HEK293 (cell line): ENCODE measurements at regions not wholly inside any gene's neighbourhood (a gene's known extent, or its start where the extent isn't known, plus 50 kb on each side); places are given as distances from the start of the nearest gene placed in this dataset.

ENCODE experiments used
- CTCF ChIA-PET: fragments of 350-600 bp; formaldehyde crosslinking; extraction: SDS; loops from one replicate; lab custom pipeline; 2021; ENCODE audit warnings: antibody characterized with exemption; lab: Yijun Ruan, JAX
- POLR2A ChIA-PET: fragments of 300-600 bp; formaldehyde crosslinking; extraction: SDS; loops from one replicate; lab custom pipeline; 2020; ENCODE audit warnings: antibody characterized with exemption, inconsistent platforms; lab: Yijun Ruan, JAX
- H3K27ac ChIP-seq: fragments of 200-500 bp; sonication (Bioruptor generic); 2 replicates; pipeline ENCODE4 v1.5.1; 2014; ENCODE audit warnings: low read depth, low read length, control low read depth, inconsistent platforms; ENCODE audit errors: extremely low read depth
- H3K36me3 ChIP-seq, 2 experiments: fragments of 200-500 bp in 1 of 2; sonication (Bioruptor generic) in 1 of 2; 1 replicate in 1 of 2; 2 replicates in 1 of 2; pipeline ENCODE4 v1.5.1; 2014 to 2017; ENCODE audit warnings: inconsistent platforms in 2 of 2, low read length in 2 of 2; ENCODE audit not compliant: control insufficient read depth in 2 of 2, insufficient read depth in 1 of 2
- H3K4me1 ChIP-seq: fragments of 200-500 bp; sonication (Bioruptor generic); 2 replicates; pipeline ENCODE4 v1.5.1; 2014; ENCODE audit warnings: mild to moderate bottlenecking, low read length, inconsistent platforms; ENCODE audit not compliant: control insufficient read depth, insufficient read depth
- H3K4me3 ChIP-seq: 2 replicates; pipeline ENCODE4 v1.5.1; 2011; ENCODE audit warnings: low read depth, mild to moderate bottlenecking, control low read depth, low read length, moderate library complexity
- H3K9me3 ChIP-seq: fragments of 200-500 bp; sonication (Bioruptor generic); 2 replicates; pipeline ENCODE4 v1.5.1; 2014; ENCODE audit warnings: low read depth, low read length, inconsistent platforms; ENCODE audit not compliant: control insufficient read depth, insufficient read depth
- GFI1B ChIP-seq: fragments of 450-650 bp; formaldehyde crosslinking; IDR thresholded peaks from 2 replicates; pipeline ENCODE4 v1.5.1; 2016; ENCODE audit warnings: missing biosample characterization, missing genetic modification characterization
- GLI2 ChIP-seq: fragments of 450-650 bp; formaldehyde crosslinking; IDR thresholded peaks from 2 replicates; pipeline ENCODE4; 2017; ENCODE audit warnings: missing biosample characterization, missing genetic modification characterization, low read depth, borderline replicate concordance
- GLIS2 ChIP-seq: fragments of 450-650 bp; formaldehyde crosslinking; IDR thresholded peaks from 2 replicates; pipeline ENCODE4 v1.5.1; 2016; ENCODE audit warnings: missing biosample characterization, missing genetic modification characterization
- KLF10 ChIP-seq: fragments of 450-650 bp; IDR thresholded peaks from 2 replicates; pipeline ENCODE4 v1.5.1; 2018; ENCODE audit warnings: missing biosample characterization, mild to moderate bottlenecking, missing genetic modification characterization
- KLF16 ChIP-seq: fragments of 450-650 bp; formaldehyde crosslinking; IDR thresholded peaks from 2 replicates; pipeline ENCODE4 v1.5.1; 2017; ENCODE audit warnings: missing biosample characterization, missing genetic modification characterization
- KLF7 ChIP-seq: fragments of 450-650 bp; formaldehyde crosslinking; IDR thresholded peaks from 2 replicates; pipeline ENCODE4 v1.5.1; 2016; ENCODE audit warnings: missing biosample characterization, missing genetic modification characterization, borderline replicate concordance
- YY2 ChIP-seq: fragments of 450-650 bp; formaldehyde crosslinking; IDR thresholded peaks from 2 replicates; pipeline ENCODE4 v1.5.1; 2016; ENCODE audit warnings: missing biosample characterization, missing genetic modification characterization
- ZBTB17 ChIP-seq: fragments of 450-650 bp; formaldehyde crosslinking; IDR thresholded peaks from 2 replicates; pipeline ENCODE4 v1.5.1; 2016; ENCODE audit warnings: missing biosample characterization, missing genetic modification characterization
- ZBTB7A ChIP-seq: fragments of 450-650 bp; formaldehyde crosslinking; IDR thresholded peaks from 2 replicates; pipeline ENCODE4 v1.5.1; 2016; ENCODE audit warnings: low read depth, missing biosample characterization, missing genetic modification characterization
- ZFP69B ChIP-seq: fragments of 450-650 bp; formaldehyde crosslinking; IDR thresholded peaks from 2 replicates; pipeline ENCODE4 v1.5.1; 2016; ENCODE audit warnings: missing biosample characterization, missing genetic modification characterization
- ZNF133 ChIP-seq: fragments of 450-650 bp; formaldehyde crosslinking; IDR thresholded peaks from 2 replicates; pipeline ENCODE4 v1.5.1; 2016; ENCODE audit warnings: missing biosample characterization, missing genetic modification characterization
- ZNF16 ChIP-seq: fragments of 450-650 bp; formaldehyde crosslinking; IDR thresholded peaks from 2 replicates; pipeline ENCODE4 v1.5.1; 2016; ENCODE audit warnings: low read depth, missing biosample characterization, missing genetic modification characterization
- ZNF184 ChIP-seq: fragments of 450-650 bp; IDR thresholded peaks from 2 replicates; pipeline ENCODE4 v1.5.1; 2018; ENCODE audit warnings: missing biosample characterization, mild to moderate bottlenecking, missing genetic modification characterization
- ZNF221 ChIP-seq: fragments of 450-650 bp; formaldehyde crosslinking; IDR thresholded peaks from 2 replicates; pipeline ENCODE4 v1.5.1; 2017; ENCODE audit warnings: missing biosample characterization, missing genetic modification characterization, borderline replicate concordance
- ZNF239 ChIP-seq: fragments of 450-650 bp; formaldehyde crosslinking; IDR thresholded peaks from 2 replicates; pipeline ENCODE4 v1.5.1; 2016; ENCODE audit warnings: missing biosample characterization, missing genetic modification characterization
- ZNF311 ChIP-seq: fragments of 450-650 bp; formaldehyde crosslinking; IDR thresholded peaks from 2 replicates; pipeline ENCODE4 v1.5.1; 2017; ENCODE audit warnings: missing biosample characterization, missing genetic modification characterization, borderline replicate concordance
- ZNF366 ChIP-seq: fragments of 450-650 bp; formaldehyde crosslinking; conservative IDR thresholded peaks from 2 replicates; pipeline ENCODE4 v1.5.1; 2016; ENCODE audit warnings: missing biosample characterization, missing genetic modification characterization
- ZNF394 ChIP-seq: fragments of 450-650 bp; formaldehyde crosslinking; IDR thresholded peaks from 2 replicates; pipeline ENCODE4 v1.5.1; 2016; ENCODE audit warnings: missing biosample characterization, missing genetic modification characterization, mild to moderate bottlenecking, moderate library complexity, borderline replicate concordance
- ZNF416 ChIP-seq: fragments of 450-650 bp; formaldehyde crosslinking; IDR thresholded peaks from 2 replicates; pipeline ENCODE4 v1.5.1; 2016; ENCODE audit warnings: missing biosample characterization, missing genetic modification characterization
- ZNF473 ChIP-seq: fragments of 450-650 bp; formaldehyde crosslinking; IDR thresholded peaks from 2 replicates; pipeline ENCODE4 v1.5.1; 2017; ENCODE audit warnings: missing biosample characterization, missing genetic modification characterization
- ZNF48 ChIP-seq: fragments of 450-650 bp; formaldehyde crosslinking; IDR thresholded peaks from 2 replicates; pipeline ENCODE4 v1.5.1; 2016; ENCODE audit warnings: missing biosample characterization, missing genetic modification characterization
- ZNF548 ChIP-seq: fragments of 450-650 bp; formaldehyde crosslinking; IDR thresholded peaks from 2 replicates; pipeline ENCODE4 v1.5.1; 2016; ENCODE audit warnings: missing biosample characterization, missing genetic modification characterization
- ZNF561 ChIP-seq: fragments of 450-650 bp; IDR thresholded peaks from 2 replicates; pipeline ENCODE4 v1.5.1; 2018; ENCODE audit warnings: missing biosample characterization, missing genetic modification characterization, borderline replicate concordance
- ZNF585B ChIP-seq: fragments of 450-650 bp; formaldehyde crosslinking; IDR thresholded peaks from 2 replicates; pipeline ENCODE4 v1.5.1; 2016; ENCODE audit warnings: missing biosample characterization, missing genetic modification characterization
- ZNF660 ChIP-seq: fragments of 450-650 bp; IDR thresholded peaks from 2 replicates; pipeline ENCODE4 v1.5.1; 2018; ENCODE audit warnings: missing biosample characterization, mild to moderate bottlenecking, missing genetic modification characterization
- ZNF677 ChIP-seq: fragments of 450-650 bp; IDR thresholded peaks from 2 replicates; pipeline ENCODE4 v1.5.0; 2018; ENCODE audit warnings: missing biosample characterization, mild to moderate bottlenecking, missing genetic modification characterization, moderate library complexity
- ZNF707 ChIP-seq: fragments of 450-650 bp; formaldehyde crosslinking; IDR thresholded peaks from 2 replicates; pipeline ENCODE4 v1.5.1; 2016; ENCODE audit warnings: missing biosample characterization, missing genetic modification characterization
- ZNF792 ChIP-seq: fragments of 450-650 bp; formaldehyde crosslinking; IDR thresholded peaks from 2 replicates; pipeline ENCODE4 v1.5.1; 2016; ENCODE audit warnings: missing biosample characterization, missing genetic modification characterization
- TF ChIP-seq, protein P1 (sequence below): fragments of 450-650 bp; formaldehyde crosslinking; IDR thresholded peaks from 2 replicates; pipeline ENCODE4 v1.5.1; 2016; ENCODE audit warnings: missing biosample characterization, missing genetic modification characterization, low read depth
- TF ChIP-seq, protein P2 (sequence below): fragments of 450-650 bp; formaldehyde crosslinking; IDR thresholded peaks from 2 replicates; pipeline ENCODE4 v1.5.1; 2016; ENCODE audit warnings: missing biosample characterization, missing genetic modification characterization
- TF ChIP-seq, protein P3 (sequence below): fragments of 450-650 bp; formaldehyde crosslinking; IDR thresholded peaks from 2 replicates; pipeline ENCODE4 v1.5.1; 2016; ENCODE audit warnings: missing biosample characterization, missing genetic modification characterization
- TF ChIP-seq, protein P4 (sequence below): fragments of 450-650 bp; formaldehyde crosslinking; IDR thresholded peaks from 2 replicates; pipeline ENCODE4 v1.5.1; 2016; ENCODE audit warnings: missing biosample characterization, missing genetic modification characterization
- TF ChIP-seq, protein P5 (sequence below): fragments of 450-650 bp; formaldehyde crosslinking; IDR thresholded peaks from 2 replicates; pipeline ENCODE4 v1.5.1; 2017; ENCODE audit warnings: missing biosample characterization, missing genetic modification characterization

DNA sequence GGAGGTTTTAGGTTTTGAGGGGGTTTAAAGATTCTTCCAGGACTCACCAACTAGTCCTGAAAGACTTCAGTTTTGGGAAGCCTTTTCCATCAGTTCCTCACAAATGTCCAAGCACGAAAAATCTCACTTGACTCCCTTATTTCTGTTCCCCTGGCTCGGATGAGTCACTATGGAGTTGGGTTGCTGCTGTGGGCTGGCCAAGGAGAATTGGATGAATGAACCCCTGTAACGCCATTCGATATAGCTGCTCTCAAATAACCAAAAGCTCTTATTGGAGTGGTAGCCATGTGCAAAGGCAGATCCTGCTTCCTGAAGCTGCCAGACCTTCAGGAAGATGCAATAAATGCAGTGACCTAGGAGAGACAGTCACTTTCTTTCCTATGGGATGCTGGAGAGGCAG, 417.0 kb downstream of the ZNF521 start:
- CTCF ChIA-PET: no interaction called here
- H3K36me3 ChIP-seq: no peaks in the 10 kb centered on the region

DNA sequence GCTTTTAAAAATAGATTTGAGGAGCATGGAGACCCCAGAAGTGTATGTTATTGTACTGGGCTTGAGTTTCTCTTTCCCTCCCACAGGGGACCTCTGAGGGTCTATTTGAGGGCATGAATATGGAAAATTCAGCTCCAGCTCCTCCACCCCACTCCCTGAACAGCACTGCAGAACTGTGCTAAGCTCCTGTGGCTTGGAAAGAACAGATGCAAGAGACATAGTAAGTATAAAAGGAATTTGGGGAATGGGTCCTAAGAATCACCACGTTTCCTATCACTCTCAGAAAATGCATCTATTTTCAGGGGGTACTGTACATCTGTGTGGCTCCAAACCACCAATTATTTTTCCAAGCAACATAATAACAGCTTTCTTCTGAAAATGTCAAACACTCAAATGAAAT, 416.1 kb downstream of the ZNF521 start:
- POLR2A ChIA-PET: no interaction called here

More for the DNA sequence above, 417.0 kb downstream of the ZNF521 start:
- H3K4me1 ChIP-seq: no peaks in the 10 kb centered on the region
- POLR2A ChIA-PET: no interaction called here
- H3K9me3 ChIP-seq: no peaks in the 10 kb centered on the region
- H3K4me3 ChIP-seq: no peak overlapping the region
- TF ChIP-seq ZNF677 (no peak), ZNF184 (tag by site-specific recombination) (no peak), ZNF48 (no peak), KLF7 (tag by site-specific recombination) (no peak), ZNF394 (tag by site-specific recombination) (no peak), ZNF221 (no peak), ZNF366 (tag by site-specific recombination) (no peak), ZFP69B (tag by site-specific recombination) (no peak), GFI1B (tag by site-specific recombination) (no peak), ZNF561 (tag by site-specific recombination) (no peak), ZNF16 (tag by site-specific recombination) (no peak), ZNF239 (tag by site-specific recombination) (no peak), ZNF133 (tag by site-specific recombination) (no peak), ZNF707 (tag by site-specific recombination) (no peak), ZNF792 (tag by site-specific recombination) (no peak), KLF16 (tag by site-specific recombination) (no peak)
- TF ChIP-seq, protein P1, sequence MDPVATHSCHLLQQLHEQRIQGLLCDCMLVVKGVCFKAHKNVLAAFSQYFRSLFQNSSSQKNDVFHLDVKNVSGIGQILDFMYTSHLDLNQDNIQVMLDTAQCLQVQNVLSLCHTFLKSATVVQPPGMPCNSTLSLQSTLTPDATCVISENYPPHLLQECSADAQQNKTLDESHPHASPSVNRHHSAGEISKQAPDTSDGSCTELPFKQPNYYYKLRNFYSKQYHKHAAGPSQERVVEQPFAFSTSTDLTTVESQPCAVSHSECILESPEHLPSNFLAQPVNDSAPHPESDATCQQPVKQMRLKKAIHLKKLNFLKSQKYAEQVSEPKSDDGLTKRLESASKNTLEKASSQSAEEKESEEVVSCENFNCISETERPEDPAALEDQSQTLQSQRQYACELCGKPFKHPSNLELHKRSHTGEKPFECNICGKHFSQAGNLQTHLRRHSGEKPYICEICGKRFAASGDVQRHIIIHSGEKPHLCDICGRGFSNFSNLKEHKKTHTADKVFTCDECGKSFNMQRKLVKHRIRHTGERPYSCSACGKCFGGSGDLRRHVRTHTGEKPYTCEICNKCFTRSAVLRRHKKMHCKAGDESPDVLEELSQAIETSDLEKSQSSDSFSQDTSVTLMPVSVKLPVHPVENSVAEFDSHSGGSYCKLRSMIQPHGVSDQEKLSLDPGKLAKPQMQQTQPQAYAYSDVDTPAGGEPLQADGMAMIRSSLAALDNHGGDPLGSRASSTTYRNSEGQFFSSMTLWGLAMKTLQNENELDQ (tag by site-specific recombination): no peak
- TF ChIP-seq, protein P2, sequence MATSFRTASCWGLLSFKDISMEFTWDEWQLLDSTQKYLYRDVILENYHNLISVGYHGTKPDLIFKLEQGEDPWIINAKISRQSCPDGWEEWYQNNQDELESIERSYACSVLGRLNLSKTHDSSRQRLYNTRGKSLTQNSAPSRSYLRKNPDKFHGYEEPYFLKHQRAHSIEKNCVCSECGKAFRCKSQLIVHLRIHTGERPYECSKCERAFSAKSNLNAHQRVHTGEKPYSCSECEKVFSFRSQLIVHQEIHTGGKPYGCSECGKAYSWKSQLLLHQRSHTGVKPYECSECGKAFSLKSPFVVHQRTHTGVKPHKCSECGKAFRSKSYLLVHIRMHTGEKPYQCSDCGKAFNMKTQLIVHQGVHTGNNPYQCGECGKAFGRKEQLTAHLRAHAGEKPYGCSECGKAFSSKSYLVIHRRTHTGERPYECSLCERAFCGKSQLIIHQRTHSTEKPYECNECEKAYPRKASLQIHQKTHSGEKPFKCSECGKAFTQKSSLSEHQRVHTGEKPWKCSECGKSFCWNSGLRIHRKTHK (tag by site-specific recombination): no peak
- TF ChIP-seq, all 188 proteins: peak for 0
- no peak overlapping the region for H3K27ac ChIP-seq

More for the DNA sequence above, 416.1 kb downstream of the ZNF521 start:
- no peak overlapping the region for H3K4me3 ChIP-seq
- no peaks in the 10 kb centered on the region for H3K4me1 ChIP-seq
- TF ChIP-seq ZNF585B (tag by site-specific recombination) (no peak), ZNF311 (tag by site-specific recombination) (no peak), KLF10 (tag by site-specific recombination) (no peak), ZNF184 (tag by site-specific recombination) (no peak), ZBTB17 (tag by site-specific recombination) (no peak), ZNF660 (tag by site-specific recombination) (no peak), ZNF239 (tag by site-specific recombination) (no peak), ZBTB7A (tag by site-specific recombination) (no peak), GLI2 (tag by site-specific recombination) (no peak), GLIS2 (tag by site-specific recombination) (no peak), YY2 (tag by site-specific recombination) (no peak), ZNF473 (tag by site-specific recombination) (no peak), ZNF416 (tag by site-specific recombination) (no peak), ZNF548 (tag by site-specific recombination) (no peak)
- TF ChIP-seq, protein P3, sequence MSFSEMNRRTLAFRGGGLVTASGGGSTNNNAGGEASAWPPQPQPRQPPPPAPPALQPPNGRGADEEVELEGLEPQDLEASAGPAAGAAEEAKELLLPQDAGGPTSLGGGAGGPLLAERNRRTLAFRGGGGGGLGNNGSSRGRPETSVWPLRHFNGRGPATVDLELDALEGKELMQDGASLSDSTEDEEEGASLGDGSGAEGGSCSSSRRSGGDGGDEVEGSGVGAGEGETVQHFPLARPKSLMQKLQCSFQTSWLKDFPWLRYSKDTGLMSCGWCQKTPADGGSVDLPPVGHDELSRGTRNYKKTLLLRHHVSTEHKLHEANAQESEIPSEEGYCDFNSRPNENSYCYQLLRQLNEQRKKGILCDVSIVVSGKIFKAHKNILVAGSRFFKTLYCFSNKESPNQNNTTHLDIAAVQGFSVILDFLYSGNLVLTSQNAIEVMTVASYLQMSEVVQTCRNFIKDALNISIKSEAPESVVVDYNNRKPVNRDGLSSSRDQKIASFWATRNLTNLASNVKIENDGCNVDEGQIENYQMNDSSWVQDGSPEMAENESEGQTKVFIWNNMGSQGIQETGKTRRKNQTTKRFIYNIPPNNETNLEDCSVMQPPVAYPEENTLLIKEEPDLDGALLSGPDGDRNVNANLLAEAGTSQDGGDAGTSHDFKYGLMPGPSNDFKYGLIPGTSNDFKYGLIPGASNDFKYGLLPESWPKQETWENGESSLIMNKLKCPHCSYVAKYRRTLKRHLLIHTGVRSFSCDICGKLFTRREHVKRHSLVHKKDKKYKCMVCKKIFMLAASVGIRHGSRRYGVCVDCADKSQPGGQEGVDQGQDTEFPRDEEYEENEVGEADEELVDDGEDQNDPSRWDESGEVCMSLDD (tag by site-specific recombination): no peak
- TF ChIP-seq, protein P4, sequence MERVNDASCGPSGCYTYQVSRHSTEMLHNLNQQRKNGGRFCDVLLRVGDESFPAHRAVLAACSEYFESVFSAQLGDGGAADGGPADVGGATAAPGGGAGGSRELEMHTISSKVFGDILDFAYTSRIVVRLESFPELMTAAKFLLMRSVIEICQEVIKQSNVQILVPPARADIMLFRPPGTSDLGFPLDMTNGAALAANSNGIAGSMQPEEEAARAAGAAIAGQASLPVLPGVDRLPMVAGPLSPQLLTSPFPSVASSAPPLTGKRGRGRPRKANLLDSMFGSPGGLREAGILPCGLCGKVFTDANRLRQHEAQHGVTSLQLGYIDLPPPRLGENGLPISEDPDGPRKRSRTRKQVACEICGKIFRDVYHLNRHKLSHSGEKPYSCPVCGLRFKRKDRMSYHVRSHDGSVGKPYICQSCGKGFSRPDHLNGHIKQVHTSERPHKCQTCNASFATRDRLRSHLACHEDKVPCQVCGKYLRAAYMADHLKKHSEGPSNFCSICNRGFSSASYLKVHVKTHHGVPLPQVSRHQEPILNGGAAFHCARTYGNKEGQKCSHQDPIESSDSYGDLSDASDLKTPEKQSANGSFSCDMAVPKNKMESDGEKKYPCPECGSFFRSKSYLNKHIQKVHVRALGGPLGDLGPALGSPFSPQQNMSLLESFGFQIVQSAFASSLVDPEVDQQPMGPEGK: no peak
- TF ChIP-seq, protein P5, sequence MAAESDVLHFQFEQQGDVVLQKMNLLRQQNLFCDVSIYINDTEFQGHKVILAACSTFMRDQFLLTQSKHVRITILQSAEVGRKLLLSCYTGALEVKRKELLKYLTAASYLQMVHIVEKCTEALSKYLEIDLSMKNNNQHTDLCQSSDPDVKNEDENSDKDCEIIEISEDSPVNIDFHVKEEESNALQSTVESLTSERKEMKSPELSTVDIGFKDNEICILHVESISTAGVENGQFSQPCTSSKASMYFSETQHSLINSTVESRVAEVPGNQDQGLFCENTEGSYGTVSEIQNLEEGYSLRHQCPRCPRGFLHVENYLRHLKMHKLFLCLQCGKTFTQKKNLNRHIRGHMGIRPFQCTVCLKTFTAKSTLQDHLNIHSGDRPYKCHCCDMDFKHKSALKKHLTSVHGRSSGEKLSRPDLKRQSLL (tag by site-specific recombination): no peak
- no peaks in the 10 kb centered on the region for H3K36me3 ChIP-seq
- no peak overlapping the region for H3K27ac ChIP-seq
- CTCF ChIA-PET: no interaction called here
- no peaks in the 10 kb centered on the region for H3K9me3 ChIP-seq
